T-helper 1 cell treated with Interleukin-12 subunit alpha and Interleukin-12 subunit beta and Interleukin-4 antibody, amounts not matched to agents 30 μg/mL and 1 μg/mL, for 36 hours (primary cell): ENCODE measurements at regions not wholly inside any gene's neighbourhood (a gene's known extent, or its start where the extent isn't known, plus 50 kb on each side); places are given as distances from the start of the nearest gene placed in this dataset.

Experiments used
- H3K27ac Mint-ChIP-seq: one replicate; pipeline ENCODE4 v1.8.0; 2021; ENCODE audit warnings: mild to moderate bottlenecking, mixed read lengths
- H3K27me3 Mint-ChIP-seq: one replicate; pipeline ENCODE4 v1.8.0; 2021; ENCODE audit warnings: low read depth, mixed read lengths
- H3K36me3 Mint-ChIP-seq: one replicate; pipeline ENCODE4 v1.8.0; 2021; ENCODE audit warnings: low read depth, mixed read lengths
- H3K4me1 Mint-ChIP-seq: one replicate; pipeline ENCODE4 v1.8.0; 2021; ENCODE audit warnings: low read depth, mixed read lengths
- H3K4me3 Mint-ChIP-seq: one replicate; pipeline ENCODE4 v1.8.0; 2021; ENCODE audit warnings: mild to moderate bottlenecking, moderate library complexity, mixed read lengths
- H3K9me3 Mint-ChIP-seq: one replicate; pipeline ENCODE4 v1.8.0; 2021; ENCODE audit warnings: mixed read lengths

- Mint-ChIP-seq H3K36me3 (no peaks in the 10 kb centered on the region), H3K27ac (no peak overlapping the region), H3K4me1 (no peaks in the 10 kb centered on the region), H3K27me3 (peaks cover 9% of the 10 kb centered on the region), H3K4me3 (no peak overlapping the region), H3K9me3 (no peaks in the 10 kb centered on the region)
These were observed 196.9 kb upstream of the BANK1 start for GRCh38 chr4:101593666-101594065.

GRCh38 chr4:101584306-101584705 is 206.2 kb upstream of the BANK1 start:
- no peak overlapping the region for H3K4me3 Mint-ChIP-seq
- H3K9me3 Mint-ChIP-seq = peaks cover 26% of the 10 kb centered on the region
- no peaks in the 10 kb centered on the region for H3K36me3 Mint-ChIP-seq
- H3K4me1 Mint-ChIP-seq = no peaks in the 10 kb centered on the region
- H3K27ac Mint-ChIP-seq = no peak overlapping the region
- peaks cover 3% of the 10 kb centered on the region for H3K27me3 Mint-ChIP-seq

- H3K27ac Mint-ChIP-seq = no peak overlapping the region
- no peak overlapping the region for H3K4me3 Mint-ChIP-seq
- peaks cover 4% of the 10 kb centered on the region for H3K27me3 Mint-ChIP-seq
- no peaks in the 10 kb centered on the region for H3K36me3 Mint-ChIP-seq
- no peaks in the 10 kb centered on the region for H3K4me1 Mint-ChIP-seq
- H3K9me3 Mint-ChIP-seq = peaks cover 13% of the 10 kb centered on the region
These were observed 215.8 kb upstream of the PPP3CA start for GRCh38 chr4:101563126-101563525.

- H3K36me3 Mint-ChIP-seq = no peaks in the 10 kb centered on the region
- no peak overlapping the region for H3K27ac Mint-ChIP-seq
- H3K4me3 Mint-ChIP-seq = no peak overlapping the region
- H3K4me1 Mint-ChIP-seq = no peaks in the 10 kb centered on the region
- H3K9me3 Mint-ChIP-seq = peaks cover 30% of the 10 kb centered on the region
- no peaks in the 10 kb centered on the region for H3K27me3 Mint-ChIP-seq
These were observed 209.5 kb upstream of the PPP3CA start for GRCh38 chr4:101556842-101557241.

GRCh38 chr4:101555341-101555880 is 208.1 kb upstream of the PPP3CA start:
- Mint-ChIP-seq H3K27ac (no peak overlapping the region), H3K36me3 (no peaks in the 10 kb centered on the region), H3K4me1 (no peaks in the 10 kb centered on the region), H3K4me3 (no peak overlapping the region), H3K9me3 (peaks cover 39% of the 10 kb centered on the region), H3K27me3 (no peaks in the 10 kb centered on the region)

GRCh38 chr4:101540336-101540735 is 193.0 kb upstream of the PPP3CA start:
- H3K4me3 Mint-ChIP-seq = no peak overlapping the region
- H3K27me3 Mint-ChIP-seq = peaks cover 43% of the 10 kb centered on the region
- H3K9me3 Mint-ChIP-seq = peaks cover 14% of the 10 kb centered on the region
- H3K36me3 Mint-ChIP-seq = no peaks in the 10 kb centered on the region
- no peak overlapping the region for H3K27ac Mint-ChIP-seq
- H3K4me1 Mint-ChIP-seq = no peaks in the 10 kb centered on the region

- H3K4me3 Mint-ChIP-seq = no peak overlapping the region
- H3K27me3 Mint-ChIP-seq = peaks cover 60% of the 10 kb centered on the region
- H3K36me3 Mint-ChIP-seq = no peaks in the 10 kb centered on the region
- H3K9me3 Mint-ChIP-seq = peaks cover 5% of the 10 kb centered on the region
- H3K27ac Mint-ChIP-seq = no peak overlapping the region
- H3K4me1 Mint-ChIP-seq = peaks cover 16% of the 10 kb centered on the region
These were observed 181.2 kb upstream of the PPP3CA start for GRCh38 chr4:101528526-101528925.

GRCh38 chr4:101527188-101527587 is 179.9 kb upstream of the PPP3CA start:
- Mint-ChIP-seq H3K9me3 (peaks cover 5% of the 10 kb centered on the region), H3K27ac (peak overlapping the region; percentile 49), H3K27me3 (peaks cover 51% of the 10 kb centered on the region), H3K36me3 (no peaks in the 10 kb centered on the region), H3K4me3 (peak overlapping the region; percentile 22), H3K4me1 (peaks cover 16% of the 10 kb centered on the region)

- Mint-ChIP-seq H3K27me3 (peaks cover 42% of the 10 kb centered on the region), H3K9me3 (peaks cover 5% of the 10 kb centered on the region), H3K36me3 (no peaks in the 10 kb centered on the region), H3K27ac (no peak overlapping the region), H3K4me3 (no peak overlapping the region), H3K4me1 (peaks cover 15% of the 10 kb centered on the region)
These were observed 168.2 kb upstream of the PPP3CA start for GRCh38 chr4:101515566-101515965.

- Mint-ChIP-seq H3K27me3 (peaks cover 37% of the 10 kb centered on the region), H3K27ac (no peak overlapping the region), H3K36me3 (no peaks in the 10 kb centered on the region), H3K4me1 (peaks cover 15% of the 10 kb centered on the region), H3K9me3 (peaks cover 5% of the 10 kb centered on the region), H3K4me3 (no peak overlapping the region)
These were observed 167.8 kb upstream of the PPP3CA start for GRCh38 chr4:101515099-101515498.

- Mint-ChIP-seq H3K9me3 (peaks cover 5% of the 10 kb centered on the region), H3K27ac (no peak overlapping the region), H3K36me3 (no peaks in the 10 kb centered on the region), H3K4me3 (no peak overlapping the region), H3K4me1 (peaks cover 15% of the 10 kb centered on the region), H3K27me3 (peaks cover 26% of the 10 kb centered on the region)
These were observed 165.1 kb upstream of the PPP3CA start for GRCh38 chr4:101512416-101512815.

- Mint-ChIP-seq H3K27ac (no peak overlapping the region), H3K4me3 (no peak overlapping the region), H3K4me1 (no peaks in the 10 kb centered on the region), H3K36me3 (no peaks in the 10 kb centered on the region), H3K9me3 (no peaks in the 10 kb centered on the region), H3K27me3 (peaks cover 11% of the 10 kb centered on the region)
These were observed 154.1 kb upstream of the PPP3CA start for GRCh38 chr4:101501421-101501820.

GRCh38 chr4:101500742-101501141 is 153.4 kb upstream of the PPP3CA start:
- Mint-ChIP-seq H3K27me3 (peaks cover 12% of the 10 kb centered on the region), H3K36me3 (no peaks in the 10 kb centered on the region), H3K9me3 (no peaks in the 10 kb centered on the region), H3K4me1 (no peaks in the 10 kb centered on the region), H3K4me3 (no peak overlapping the region), H3K27ac (no peak overlapping the region)

GRCh38 chr4:101475246-101475645 is 127.9 kb upstream of the PPP3CA start:
- Mint-ChIP-seq H3K9me3 (no peaks in the 10 kb centered on the region), H3K4me3 (no peak overlapping the region), H3K4me1 (no peaks in the 10 kb centered on the region), H3K27me3 (peaks cover 6% of the 10 kb centered on the region), H3K27ac (no peak overlapping the region), H3K36me3 (no peaks in the 10 kb centered on the region)

GRCh38 chr4:101471201-101471600 is 123.9 kb upstream of the PPP3CA start:
- Mint-ChIP-seq H3K9me3 (no peaks in the 10 kb centered on the region), H3K27me3 (peaks cover 15% of the 10 kb centered on the region), H3K4me3 (no peak overlapping the region), H3K4me1 (no peaks in the 10 kb centered on the region), H3K36me3 (no peaks in the 10 kb centered on the region), H3K27ac (no peak overlapping the region)

- Mint-ChIP-seq H3K36me3 (no peaks in the 10 kb centered on the region), H3K4me3 (no peak overlapping the region), H3K9me3 (peaks cover 5% of the 10 kb centered on the region), H3K4me1 (no peaks in the 10 kb centered on the region), H3K27ac (no peak overlapping the region), H3K27me3 (peaks cover 16% of the 10 kb centered on the region)
These were observed 117.3 kb upstream of the PPP3CA start for GRCh38 chr4:101464596-101464995.
